GM12801 (cell line): ENCODE measurements at regions not wholly inside any gene's neighbourhood (a gene's known extent, or its start where the extent isn't known, plus 50 kb on each side); places are given as distances from the start of the nearest gene placed in this dataset.

Experiments used
- TF ChIP-seq, protein P1 (sequence below): IDR thresholded peaks from one replicate; pipeline ENCODE4 v1.5.1; 2011; ENCODE audit warnings: control low read depth; ENCODE audit not compliant: insufficient read length; ENCODE audit errors: extremely low read depth

DNA sequence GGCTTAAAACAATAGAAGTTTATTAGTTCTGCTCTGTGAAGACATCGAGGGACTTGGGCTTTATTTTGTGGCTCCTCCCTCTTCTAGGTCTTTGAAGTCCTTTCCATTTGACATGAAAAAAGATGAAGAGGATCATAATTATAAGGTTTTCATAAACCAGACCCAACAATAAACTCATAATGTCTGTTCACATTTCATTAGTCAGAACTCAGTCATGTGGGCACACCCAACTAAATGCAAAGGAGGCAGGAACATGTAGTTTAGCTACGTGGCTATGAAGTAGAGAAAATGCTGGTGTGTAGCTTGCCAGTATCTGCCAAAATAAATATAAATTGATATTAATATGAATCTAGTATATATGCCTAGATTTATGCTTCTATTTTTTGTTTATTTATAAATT, 393.9 kb upstream of the C9orf72 start:
- TF ChIP-seq, protein P1, sequence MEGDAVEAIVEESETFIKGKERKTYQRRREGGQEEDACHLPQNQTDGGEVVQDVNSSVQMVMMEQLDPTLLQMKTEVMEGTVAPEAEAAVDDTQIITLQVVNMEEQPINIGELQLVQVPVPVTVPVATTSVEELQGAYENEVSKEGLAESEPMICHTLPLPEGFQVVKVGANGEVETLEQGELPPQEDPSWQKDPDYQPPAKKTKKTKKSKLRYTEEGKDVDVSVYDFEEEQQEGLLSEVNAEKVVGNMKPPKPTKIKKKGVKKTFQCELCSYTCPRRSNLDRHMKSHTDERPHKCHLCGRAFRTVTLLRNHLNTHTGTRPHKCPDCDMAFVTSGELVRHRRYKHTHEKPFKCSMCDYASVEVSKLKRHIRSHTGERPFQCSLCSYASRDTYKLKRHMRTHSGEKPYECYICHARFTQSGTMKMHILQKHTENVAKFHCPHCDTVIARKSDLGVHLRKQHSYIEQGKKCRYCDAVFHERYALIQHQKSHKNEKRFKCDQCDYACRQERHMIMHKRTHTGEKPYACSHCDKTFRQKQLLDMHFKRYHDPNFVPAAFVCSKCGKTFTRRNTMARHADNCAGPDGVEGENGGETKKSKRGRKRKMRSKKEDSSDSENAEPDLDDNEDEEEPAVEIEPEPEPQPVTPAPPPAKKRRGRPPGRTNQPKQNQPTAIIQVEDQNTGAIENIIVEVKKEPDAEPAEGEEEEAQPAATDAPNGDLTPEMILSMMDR = no peak

DNA sequence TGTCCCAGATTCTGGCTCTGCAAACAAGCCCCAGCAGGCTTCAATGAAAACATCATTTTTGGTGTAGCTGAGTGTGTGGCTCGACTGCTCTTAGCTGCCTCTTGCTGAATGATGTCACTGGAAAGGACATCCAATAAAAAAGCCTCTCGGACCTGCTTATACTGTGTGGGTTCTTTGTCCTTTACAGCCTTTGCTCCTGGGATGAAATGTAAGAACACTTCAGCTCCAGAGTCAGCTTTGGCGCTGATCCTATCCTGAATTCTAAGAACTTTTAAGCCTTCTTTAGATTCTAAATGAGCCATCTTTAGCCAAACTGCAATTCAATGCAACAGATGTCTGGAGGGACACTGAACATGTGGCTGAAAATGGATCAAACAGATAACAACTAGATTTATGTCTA, 404.6 kb upstream of the C9orf72 start:
- TF ChIP-seq, protein P1 = no peak

DNA sequence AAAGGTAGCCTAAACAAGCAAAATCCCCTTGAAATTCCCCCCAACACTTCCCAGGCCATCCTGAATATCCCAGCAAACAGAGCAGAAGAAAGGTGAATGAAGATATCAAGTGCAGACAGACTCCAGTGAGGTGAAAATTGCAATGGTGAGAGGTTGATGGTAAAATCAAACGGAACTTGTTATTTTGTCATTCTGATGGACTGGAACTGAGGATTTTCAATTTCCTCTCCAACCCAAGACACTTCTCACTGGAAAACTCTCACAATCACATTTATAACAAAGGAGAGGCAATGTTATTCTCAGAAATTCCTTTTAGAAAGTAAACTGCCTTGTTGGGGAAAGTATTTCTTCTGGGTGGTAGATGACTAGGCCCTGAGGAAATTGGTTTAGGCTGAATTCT, 412.4 kb upstream of the C9orf72 start:
- TF ChIP-seq, protein P1 = no peak

DNA sequence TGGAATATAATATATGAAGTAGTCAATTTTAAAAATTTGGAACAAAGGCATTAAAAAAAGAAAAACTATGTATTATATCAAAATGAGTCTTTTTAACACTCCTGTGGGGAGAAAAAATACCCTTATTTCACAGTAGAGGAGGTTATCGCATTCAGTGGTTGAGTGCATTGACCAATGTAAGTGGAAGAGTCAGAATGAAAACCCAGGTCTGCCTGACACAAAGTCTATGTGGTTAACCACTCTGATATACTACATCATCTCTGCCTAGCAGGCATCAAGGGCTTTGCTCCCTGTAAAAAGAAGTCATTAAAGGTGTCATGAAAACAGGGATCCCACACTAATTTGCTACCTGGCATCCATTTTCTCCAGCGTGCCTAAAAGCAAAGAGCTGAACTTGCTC, 417.2 kb upstream of the C9orf72 start:
- TF ChIP-seq, protein P1 = no peak

DNA sequence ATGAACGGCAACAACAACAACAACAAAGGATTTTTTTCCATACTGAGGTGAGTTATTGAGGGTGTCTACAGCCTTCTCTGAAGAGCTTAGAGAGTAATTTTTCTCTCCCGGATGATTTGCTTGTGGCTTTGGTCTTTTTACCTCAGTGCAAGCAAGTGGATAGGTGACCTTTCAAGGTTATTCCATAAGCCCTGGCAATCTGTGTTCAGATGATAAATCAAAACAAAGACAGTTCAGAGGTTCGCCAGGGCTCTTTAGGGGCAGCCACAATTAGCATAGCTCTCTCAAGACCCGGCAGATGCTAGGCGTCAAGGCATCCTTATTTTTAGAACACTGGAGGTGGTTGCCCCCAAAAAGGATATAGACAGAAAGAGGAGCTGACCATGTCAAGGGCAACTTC, 417.9 kb upstream of the C9orf72 start:
- TF ChIP-seq, protein P1 = no peak

DNA sequence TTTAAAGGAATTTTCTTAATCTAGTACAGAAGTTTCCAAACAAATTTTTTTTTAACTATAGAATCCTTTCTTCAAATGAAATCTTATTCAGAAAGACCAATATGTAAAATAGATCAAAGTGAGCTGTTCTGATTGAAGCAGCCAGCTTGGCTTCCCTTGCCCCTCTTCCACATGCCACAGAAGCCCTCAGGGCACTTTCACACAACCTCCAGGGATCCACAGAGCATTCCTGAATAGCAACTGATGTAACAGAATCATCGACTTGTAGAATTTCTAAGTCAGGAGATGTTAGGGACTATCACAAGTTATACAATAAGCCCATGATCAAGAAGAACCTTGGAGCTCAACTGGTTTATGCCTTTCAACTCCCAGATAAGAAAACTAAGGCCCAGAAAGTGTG, 427.8 kb upstream of the C9orf72 start:
- TF ChIP-seq, protein P1 = no peak

DNA sequence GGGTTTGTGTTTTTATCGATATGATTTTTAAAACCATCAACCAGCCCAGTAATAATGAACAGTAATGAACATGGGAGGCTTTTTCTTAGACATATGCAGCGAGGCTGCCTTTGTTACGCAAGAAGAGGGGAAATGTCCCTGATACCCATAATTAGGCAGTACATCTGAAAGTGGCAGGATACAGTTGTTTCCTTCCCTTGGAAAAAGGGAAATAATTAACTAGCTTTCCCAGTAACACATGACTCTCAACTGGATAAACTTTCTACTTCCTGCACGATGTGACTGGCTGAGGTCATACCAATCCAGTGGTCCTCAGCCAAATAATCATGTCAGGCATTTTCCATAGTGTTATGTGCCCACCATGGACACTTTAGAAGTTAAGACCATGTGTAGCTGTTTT, 431.6 kb upstream of the C9orf72 start:
- TF ChIP-seq, protein P1 = no peak

DNA sequence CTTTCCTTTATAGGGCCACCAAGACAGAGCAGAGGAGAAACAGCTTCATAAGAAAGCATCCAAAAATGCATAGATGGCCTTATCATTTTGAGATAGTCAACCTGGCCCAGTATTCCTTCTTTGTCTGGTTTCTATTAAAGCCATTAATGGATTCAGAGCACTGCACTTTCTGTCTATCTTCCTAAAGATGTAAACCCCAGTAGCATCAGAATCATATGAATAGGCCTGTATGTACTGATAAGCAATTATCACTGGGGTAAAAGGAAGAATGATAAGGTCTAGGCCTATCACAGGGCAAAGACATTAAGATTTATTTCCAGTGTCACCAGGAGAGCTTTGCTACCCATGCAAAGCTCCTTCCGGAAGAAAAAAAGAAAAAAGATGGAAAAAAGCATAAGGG, 432.5 kb upstream of the C9orf72 start:
- TF ChIP-seq, protein P1 = no peak
